ENCODE measurements at regions not wholly inside any gene's neighbourhood (a gene's known extent, or its start where the extent isn't known, plus 50 kb on each side); places are given as distances from the start of the nearest gene placed in this dataset.
"Not testable (repeated sequence)": the region's sequence is repeated elsewhere in the genome, so short reads cannot be mapped to it uniquely, and the experiment has no call there.

DNA sequence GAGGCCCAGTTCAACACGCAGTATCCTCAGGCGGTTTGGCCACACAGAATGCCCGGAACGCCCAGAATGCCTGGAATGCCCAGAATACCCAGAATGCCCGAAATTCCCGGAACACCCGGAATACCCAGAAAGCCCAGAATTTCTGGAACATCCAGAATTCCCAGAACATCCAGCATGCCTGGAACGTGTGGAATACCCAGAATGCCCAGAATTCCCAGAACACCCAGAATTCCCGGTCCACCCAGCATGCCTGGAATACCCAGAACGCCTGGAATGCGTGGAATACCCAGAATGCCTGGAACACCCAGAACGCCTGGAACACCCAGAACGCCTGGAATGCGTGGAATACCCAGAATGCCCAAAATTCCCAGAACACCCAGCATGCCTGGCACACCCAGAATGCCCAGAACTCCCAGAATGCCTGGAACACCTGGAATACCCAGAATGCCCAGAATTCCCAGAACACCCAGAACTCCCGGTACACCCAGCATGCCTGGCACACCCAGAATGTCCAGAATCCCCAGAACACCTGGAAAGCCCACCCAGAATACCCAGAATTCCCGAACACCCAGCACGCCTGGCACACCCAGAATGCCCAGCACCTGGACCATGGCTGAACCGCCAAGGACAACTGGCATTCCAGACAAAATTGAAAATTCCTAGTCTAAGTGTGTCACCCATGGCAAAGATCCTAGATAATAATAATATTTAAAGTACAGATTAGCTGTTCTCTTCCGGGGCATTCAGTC lies 487.4 kb upstream of the SALL3 start:
- peak in 1 of 5 experiments; percentile 14 for DNase-seq

GRCh38 chr18:78492813-78493371 lies 486.7 kb upstream of the SALL3 start:
- peak in 1 of 5 experiments; percentile 52 for DNase-seq

DNA sequence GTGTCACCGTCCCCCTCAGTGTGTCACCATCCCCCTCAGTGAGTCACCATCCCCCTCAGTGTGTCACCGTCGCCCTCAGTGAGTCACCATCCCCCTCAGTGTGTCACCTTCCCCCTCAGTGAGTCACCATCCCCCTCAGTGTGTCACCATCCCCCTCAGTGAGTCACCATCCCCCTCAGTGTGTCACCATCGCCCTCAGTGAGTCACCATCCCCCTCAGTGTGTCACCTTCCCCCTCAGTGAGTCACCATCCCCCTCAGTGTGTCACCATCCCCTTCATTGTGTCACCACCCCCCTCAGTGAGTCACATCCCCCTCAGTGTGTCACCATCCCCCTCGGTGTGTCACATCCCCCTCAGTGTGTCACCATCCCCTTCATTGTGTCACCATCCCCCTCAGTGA lies 486.1 kb upstream of the SALL3 start:
- DNase-seq, result not testable (repeated sequence)

- no peak for DNase-seq
These were observed 485.2 kb upstream of the SALL3 start for GRCh38 chr18:78494204-78495085.

DNA sequence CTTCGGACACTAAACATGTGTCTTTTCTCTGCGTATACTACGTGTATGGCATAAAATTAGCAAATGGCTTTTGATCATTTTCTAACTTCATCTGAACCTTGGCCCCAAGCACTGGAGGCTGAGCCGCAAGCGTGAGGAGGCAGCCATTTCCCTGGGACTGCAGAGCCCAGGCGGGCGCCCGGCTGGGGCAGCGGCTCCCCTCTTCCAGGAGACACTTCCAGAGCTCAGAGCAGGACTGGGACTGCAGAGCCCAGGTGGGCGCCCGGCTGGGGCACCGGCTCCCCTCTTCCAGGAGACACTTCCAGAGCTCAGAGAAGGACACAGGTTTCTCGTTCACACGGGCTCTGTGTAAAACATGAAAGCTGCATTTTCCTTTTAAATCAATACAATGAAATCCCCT lies 484.1 kb upstream of the SALL3 start:
- DNase-seq, result no peak

- DNase-seq, result no peak
These were observed 483.5 kb upstream of the SALL3 start for GRCh38 chr18:78496079-78496478.

DNA sequence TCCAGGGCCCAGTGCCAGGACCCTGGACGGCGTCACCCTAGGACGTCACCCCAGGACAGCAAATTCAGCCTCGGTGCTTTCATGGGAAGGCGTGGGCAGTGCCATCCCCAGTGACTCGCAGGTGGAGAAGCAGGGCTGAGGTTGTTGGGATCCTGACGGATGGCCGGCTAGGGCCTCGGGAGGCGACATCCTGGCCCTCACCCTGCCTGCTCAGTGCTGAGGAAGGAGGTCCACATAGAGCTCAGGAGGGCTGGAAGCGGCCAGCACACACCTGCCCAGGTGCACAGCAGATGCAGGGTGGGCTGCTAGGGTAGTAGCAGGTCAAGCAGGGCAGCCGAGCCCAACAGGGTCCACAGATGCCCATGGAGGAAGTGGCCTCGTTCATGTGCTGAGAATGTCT lies 482.0 kb upstream of the SALL3 start:
- no peak for DNase-seq

DNA sequence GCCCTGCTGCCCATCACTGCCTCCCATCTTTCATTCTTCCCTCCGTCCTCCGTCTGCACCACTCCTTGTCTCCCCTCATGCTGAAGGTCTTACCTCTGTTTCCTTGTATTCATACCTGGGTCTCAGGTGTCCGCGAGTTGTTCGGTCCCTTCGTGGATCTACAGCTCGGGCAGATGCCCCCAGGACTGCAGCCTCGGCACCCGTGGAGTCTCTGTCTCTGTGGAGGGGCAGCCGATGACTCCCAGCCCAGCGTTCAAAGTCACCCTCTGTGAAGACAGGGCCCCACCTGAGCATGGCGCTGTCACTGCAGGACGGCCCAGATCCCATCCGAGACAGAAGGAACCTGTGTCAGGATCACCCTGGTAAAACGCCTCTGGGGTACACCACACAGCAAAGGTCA lies 480.0 kb upstream of the SALL3 start:
- no peak for DNase-seq

- no peak for DNase-seq
These were observed 478.4 kb upstream of the SALL3 start for GRCh38 chr18:78501251-78501650.

GRCh38 chr18:78503129-78503528 lies 476.5 kb upstream of the SALL3 start:
- no peak for DNase-seq

DNA sequence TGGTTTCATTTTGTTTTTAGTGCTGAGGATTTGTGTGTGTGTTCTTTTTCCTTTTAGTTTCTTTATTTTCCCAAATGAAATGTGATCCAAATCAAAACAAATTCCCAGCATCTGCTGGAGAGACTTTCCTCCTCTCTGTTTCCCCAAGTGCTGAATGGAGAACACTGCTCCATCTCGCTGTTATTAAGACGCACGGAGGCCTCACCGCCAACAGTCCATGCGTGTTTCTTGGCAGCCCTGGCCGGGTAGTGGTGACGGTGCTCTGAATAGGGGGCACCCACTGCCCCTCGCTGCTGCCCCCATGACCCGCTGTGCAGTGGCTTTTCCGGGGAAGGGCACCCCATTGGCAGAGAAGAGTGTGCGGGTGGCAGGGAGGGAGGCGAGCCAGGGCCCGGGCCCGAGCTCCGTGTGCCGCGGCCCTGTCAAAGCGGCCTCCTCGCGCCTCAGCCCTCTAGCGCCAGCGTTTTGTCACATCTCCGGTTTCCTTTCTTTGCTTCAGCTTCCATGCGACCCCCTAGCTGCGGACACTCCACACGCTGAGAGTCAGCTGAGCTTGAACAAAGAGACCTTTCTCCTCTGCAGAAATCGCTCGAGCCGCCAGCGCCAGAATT lies 473.7 kb upstream of the SALL3 start:
- no peak for DNase-seq

GRCh38 chr18:78507217-78507616 lies 472.4 kb upstream of the SALL3 start:
- DNase-seq, result no peak

DNA sequence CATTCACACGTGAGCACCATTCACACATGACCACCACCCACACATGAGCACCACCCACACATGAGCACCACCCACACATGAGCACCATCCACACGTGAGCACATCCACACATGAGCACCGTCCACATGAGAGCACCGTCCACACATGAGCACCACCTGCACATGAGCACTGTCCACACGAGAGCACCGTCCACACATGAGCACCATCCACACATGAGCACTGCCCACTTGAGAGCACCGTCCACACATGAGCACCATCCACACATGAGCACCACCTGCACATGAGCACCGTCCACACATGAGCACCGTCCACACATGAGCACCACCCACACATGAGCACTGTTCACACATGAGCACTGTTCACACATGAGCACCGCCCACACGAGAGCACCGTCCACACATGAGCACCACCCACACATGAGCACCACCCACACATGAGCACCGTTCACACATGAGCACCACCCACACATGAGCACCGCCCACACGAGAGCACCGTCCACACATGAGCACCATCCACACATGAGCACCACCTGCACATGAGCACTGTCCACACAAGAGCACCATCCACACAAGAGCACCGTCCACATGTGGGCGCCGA lies 471.3 kb upstream of the SALL3 start:
- DNase-seq, result not testable (repeated sequence)

DNA sequence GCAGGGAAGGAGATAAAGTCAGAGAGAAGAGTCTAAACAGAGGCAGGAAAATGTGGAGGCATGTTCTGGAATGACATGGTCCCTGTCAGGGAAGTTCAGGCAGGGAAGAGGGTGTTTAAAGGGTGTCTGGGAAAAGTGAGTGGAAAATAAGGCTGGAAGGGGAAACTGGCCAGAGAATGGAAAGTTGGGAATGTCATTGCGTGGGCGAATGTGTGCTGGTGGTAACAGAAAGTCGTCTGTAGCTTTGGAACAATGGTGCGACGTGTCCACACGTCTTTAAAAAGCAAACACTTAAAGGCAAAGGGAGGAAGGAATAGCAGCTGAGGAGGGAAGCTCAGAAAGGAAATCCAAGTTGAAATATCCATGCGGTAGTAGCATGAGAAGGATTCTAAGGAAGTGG lies 469.5 kb upstream of the SALL3 start:
- no peak for DNase-seq

- DNase-seq, result no peak
These were observed 469.0 kb upstream of the SALL3 start for GRCh38 chr18:78510636-78511035.

- DNase-seq, result no peak
These were observed 467.7 kb upstream of the SALL3 start for GRCh38 chr18:78511666-78512601.

- DNase-seq, result no peak
These were observed 464.5 kb upstream of the SALL3 start for GRCh38 chr18:78514910-78515670.

DNA sequence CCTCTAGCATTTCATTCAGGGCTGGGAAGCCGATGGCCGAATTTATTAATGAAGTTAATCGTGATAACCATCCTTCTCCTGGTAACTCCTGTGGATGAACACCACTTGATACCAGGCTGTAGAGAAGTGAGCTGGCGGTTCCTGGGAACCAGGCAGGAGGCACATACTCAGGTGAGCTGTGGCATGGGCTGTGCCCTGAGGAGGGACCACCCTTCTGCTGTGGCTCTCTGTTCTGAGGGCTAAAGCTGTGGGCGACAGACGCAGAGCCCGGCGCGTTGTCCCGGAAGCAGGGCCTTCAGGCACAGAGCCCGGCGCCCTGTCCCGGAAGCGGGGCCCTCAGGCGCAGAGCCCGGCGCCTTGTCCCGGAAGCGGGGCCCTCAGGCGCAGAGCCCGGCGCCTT lies 462.3 kb upstream of the SALL3 start:
- no peak for DNase-seq

DNA sequence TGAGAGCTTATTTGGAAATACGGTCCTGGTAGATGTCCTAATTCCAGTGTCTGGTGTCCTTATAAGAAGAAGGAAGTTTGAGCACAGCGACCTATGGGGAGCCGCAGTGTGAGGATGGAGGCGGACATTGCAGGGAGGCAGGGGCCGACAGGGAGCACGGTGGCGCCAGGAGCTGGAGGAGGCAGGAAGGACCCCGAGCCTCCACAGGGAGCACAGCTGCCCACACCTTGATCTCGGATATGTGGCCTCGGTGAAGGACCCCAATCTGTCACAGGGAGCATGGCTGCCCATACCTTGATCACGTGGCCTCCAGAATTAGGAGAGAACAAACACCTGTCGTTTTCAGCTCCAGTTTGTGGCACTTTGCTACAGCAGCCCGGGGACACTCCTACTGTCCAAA lies 461.6 kb upstream of the SALL3 start:
- no peak for DNase-seq

DNA sequence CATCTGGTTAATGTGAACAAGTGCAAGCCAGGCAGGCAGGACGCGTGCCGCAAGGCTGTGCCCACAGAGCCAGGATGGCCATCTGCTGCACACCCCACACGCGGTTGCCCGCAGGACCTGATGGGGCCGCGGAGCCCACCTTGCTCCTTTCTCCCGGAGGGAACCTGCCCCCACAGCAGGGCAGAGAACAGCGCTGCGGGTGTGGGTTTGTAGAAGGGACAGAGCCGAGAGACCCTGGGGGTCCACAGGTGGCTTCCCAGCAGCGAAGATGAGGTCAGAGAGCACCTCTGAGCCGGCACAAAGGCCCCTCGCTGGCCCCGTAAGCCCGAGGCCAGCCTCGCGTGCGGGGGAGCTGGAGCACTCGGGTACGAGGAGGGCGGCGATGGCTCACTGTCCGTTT lies 460.8 kb upstream of the SALL3 start:
- no peak for DNase-seq

All from T-helper 2 cell (primary cell).